22Rv1 (cell line): ENCODE measurements at regions not wholly inside any gene's neighbourhood (a gene's known extent, or its start where the extent isn't known, plus 50 kb on each side); places are given as distances from the start of the nearest gene placed in this dataset.

ENCODE experiments used
- CTCF ChIP-seq: fragments of 450-650 bp; IDR thresholded peaks from 2 replicates; pipeline ENCODE4 v1.5.1; 2017; ENCODE audit warnings: mild to moderate bottlenecking
- ZFX ChIP-seq: fragments of 450-650 bp; IDR thresholded peaks from 2 replicates; pipeline ENCODE4 v1.6.1; 2017; ENCODE audit warnings: antibody characterized with exemption, borderline replicate concordance

- TF ChIP-seq CTCF (no peak), ZFX (no peak)
Observed at GRCh38 chr1:47514229-47514628, 76.4 kb downstream of the FOXD2 start.
